A673 (cell line): ENCODE measurements at regions not wholly inside any gene's neighbourhood (a gene's known extent, or its start where the extent isn't known, plus 50 kb on each side); places are given as distances from the start of the nearest gene placed in this dataset.

Experiments
- BruUV-seq: library from RNA; stranded (reverse); fragments of 400-500 nt; replicated peaks from 2 replicates; lab custom pipeline; 2021; lab: Mats Ljungman, UMichigan
- CTCF ChIA-PET: fragments of 300-600 bp; sonication (Branson Sonifier 250); formaldehyde crosslinking; loops from one replicate; lab custom pipeline; 2022; ENCODE audit warnings: antibody characterized with exemption; lab: Charles Lee
- POLR2A ChIA-PET: fragments of 300-600 bp; sonication (Branson Sonifier 250); formaldehyde crosslinking; loops from one replicate; lab custom pipeline; 2022; ENCODE audit warnings: antibody characterized with exemption; ENCODE audit not compliant: low non-redundant PET; lab: Charles Lee
- DNase-seq: peaks from one replicate; pipeline ENCODE4 v3.0.0-alpha.2; 2015; ENCODE audit warnings: low spot score
- H3K27ac ChIP-seq: fragments of 200-600 bp; sonication (generic); 2 replicates; pipeline ENCODE4 v1.5.1; 2016; ENCODE audit warnings: mixed run types, low read depth, mild to moderate bottlenecking, mixed read lengths, antibody characterized with exemption, low read length; ENCODE audit not compliant: poor library complexity, severe bottlenecking
- H3K27me3 ChIP-seq: fragments of 200-600 bp; sonication (generic); replicated peaks from 2 replicates; pipeline ENCODE4 v1.6.1; 2017; ENCODE audit warnings: mixed run types, low read depth, mild to moderate bottlenecking, mixed read lengths, antibody characterized with exemption, low read length; ENCODE audit not compliant: insufficient read depth, poor library complexity
- H3K36me3 ChIP-seq: fragments of 200-600 bp; sonication (generic); 2 replicates; pipeline ENCODE4 v1.6.1; 2016; ENCODE audit warnings: mixed run types, mild to moderate bottlenecking, mixed read lengths, antibody characterized with exemption, low read length; ENCODE audit not compliant: insufficient read depth, poor library complexity, severe bottlenecking
- H3K4me1 ChIP-seq: fragments of 200-600 bp; sonication (generic); 2 replicates; pipeline ENCODE4 v1.6.1; 2017; ENCODE audit warnings: mixed run types, mild to moderate bottlenecking, mixed read lengths, antibody characterized with exemption, low read length; ENCODE audit not compliant: insufficient read depth, poor library complexity, severe bottlenecking
- H3K4me3 ChIP-seq: fragments of 200-600 bp; sonication (generic); 2 replicates; pipeline ENCODE4 v1.5.1; 2016; ENCODE audit warnings: low read depth, mixed run types, mild to moderate bottlenecking, mixed read lengths, low read length; ENCODE audit not compliant: poor library complexity, severe bottlenecking
- H3K9me3 ChIP-seq: fragments of 200-600 bp; sonication (generic); 2 replicates; pipeline ENCODE4 v1.6.1; 2016; ENCODE audit warnings: mixed run types, low read depth, mild to moderate bottlenecking, mixed read lengths, antibody characterized with exemption, low read length; ENCODE audit not compliant: poor library complexity, severe bottlenecking
- CTCF ChIP-seq: fragments of 300-800, 200-600 bp; sonication (generic); conservative IDR thresholded peaks from 2 replicates; pipeline ENCODE4 v1.5.1; 2017; ENCODE audit warnings: low read depth, mild to moderate bottlenecking, antibody characterized with exemption, low read length, moderate library complexity, mixed read lengths
- EZH2 ChIP-seq: fragments of 200-600 bp; sonication (generic); IDR thresholded peaks from 2 replicates; pipeline ENCODE4 v1.6.1; 2017; ENCODE audit warnings: borderline replicate concordance, low read depth, mild to moderate bottlenecking, mixed read lengths, antibody characterized with exemption, low read length; ENCODE audit not compliant: poor library complexity, severe bottlenecking
- intact Hi-C: fragments of 100-400 bp; cut with micrococcal nuclease; formaldehyde crosslinking; loops from one replicate; pipeline ENCODE4 v1.10.0; 2022; ENCODE audit not compliant: unreplicated experiment

GRCh38 chr2:123783164-123783563, 241.9 kb upstream of the CNTNAP5 start:
- CTCF ChIA-PET, result no interaction called here
- Histone ChIP-seq H3K4me1 (peaks cover 8% of the 10 kb centered on the region), H3K27me3 (no peaks in the 10 kb centered on the region), H3K4me3 (no peak overlapping the region), H3K9me3 (peaks cover 3% of the 10 kb centered on the region), H3K27ac (no peak overlapping the region), H3K36me3 (no peaks in the 10 kb centered on the region)
- DNase-seq, result peak; percentile 48
- no peak for TF ChIP-seq EZH2
- no peak for TF ChIP-seq CTCF
- intact Hi-C loops, result no loop called here
- POLR2A ChIA-PET, result no interaction called here
- no TSS peak for BruUV-seq

- H3K4me3 ChIP-seq, result no peak overlapping the region
- peaks cover 8% of the 10 kb centered on the region for H3K4me1 ChIP-seq
- BruUV-seq, result no TSS peak
- CTCF ChIA-PET, result no interaction called here
- no peak for DNase-seq
- no peak overlapping the region for H3K27ac ChIP-seq
- intact Hi-C loops, result no loop called here
- peaks cover 3% of the 10 kb centered on the region for H3K9me3 ChIP-seq
- no peaks in the 10 kb centered on the region for H3K27me3 ChIP-seq
- POLR2A ChIA-PET, result no interaction called here
- no peak for TF ChIP-seq EZH2
- TF ChIP-seq CTCF, result no peak
- no peaks in the 10 kb centered on the region for H3K36me3 ChIP-seq
These were observed 239.8 kb upstream of the CNTNAP5 start for GRCh38 chr2:123785332-123785731.

GRCh38 chr2:123791207-123791606, 233.9 kb upstream of the CNTNAP5 start:
- intact Hi-C loops, result no loop called here
- no peak for DNase-seq
- TF ChIP-seq CTCF, result no peak
- TF ChIP-seq EZH2, result no peak
- H3K9me3 ChIP-seq, result peaks cover under 1% of the 10 kb centered on the region
- no peaks in the 10 kb centered on the region for H3K27me3 ChIP-seq
- POLR2A ChIA-PET, result no interaction called here
- H3K4me1 ChIP-seq, result no peaks in the 10 kb centered on the region
- H3K4me3 ChIP-seq, result no peak overlapping the region
- CTCF ChIA-PET, result no interaction called here
- no TSS peak for BruUV-seq
- H3K27ac ChIP-seq, result no peak overlapping the region
- H3K36me3 ChIP-seq, result no peaks in the 10 kb centered on the region
